Gastrocnemius medialis (tissue), 4 donors: ENCODE measurements at regions not wholly inside any gene's neighbourhood (a gene's known extent, or its start where the extent isn't known, plus 50 kb on each side); places are given as distances from the start of the nearest gene placed in this dataset.

Experiments
- ATAC-seq, 2 donors: fragments of 150-250 bp; one replicate each; pipeline ENCODE4 v1.9.1; 2016
- DNase-seq, 2 donors: peaks; one replicate each; pipeline ENCODE4 v3.0.0-alpha.2; 2019
- H3K27ac ChIP-seq, 4 donors: fragments of 200-600 bp; sonication (generic); 1 replicate in 1 of 4; 2 replicates in 3 of 4; pipeline ENCODE4 v1.5.1; 2016 to 2018; ENCODE audit warnings: mild to moderate bottlenecking in 2 of 4, moderate library complexity in 1 of 4
- H3K27me3 ChIP-seq, 3 donors: fragments of 200-600 bp; sonication (generic) in 2 of 3; 1 replicate in 1 of 3; 2 replicates in 2 of 3; pipeline versions ENCODE4 v1.5.1 to v1.6.0; 2016 to 2019; ENCODE audit warnings: mild to moderate bottlenecking in 1 of 3, moderate library complexity in 1 of 3
- H3K36me3 ChIP-seq, 2 donors: fragments of 200-600 bp; sonication (generic) in 1 of 2; one replicate each; pipeline ENCODE4 v1.5.1; 2017 to 2018
- H3K4me1 ChIP-seq, 2 donors: fragments of 200-600 bp; sonication (generic) in 1 of 2; one replicate each; pipeline ENCODE4 v1.5.1; 2016 to 2017; ENCODE audit warnings: mild to moderate bottlenecking in 2 of 2
- H3K4me3 ChIP-seq, 4 donors: fragments of 200-600 bp; sonication (generic) in 3 of 4; 1 replicate in 1 of 4; 2 replicates in 3 of 4; pipeline ENCODE4 v1.5.1; 2016 to 2019; ENCODE audit warnings: mild to moderate bottlenecking in 2 of 4
- H3K9me3 ChIP-seq, 3 donors: fragments of 200-600 bp; sonication (generic) in 2 of 3; 1 replicate in 1 of 3; 2 replicates in 2 of 3; pipeline ENCODE4 v1.5.1; 2016 to 2019
- POLR2A ChIP-seq, 2 donors: fragments of 450-650 bp; IDR thresholded peaks; one replicate each; pipeline ENCODE4 v1.6.1; 2017; ENCODE audit warnings: antibody characterized with exemption in 2 of 2, mild to moderate bottlenecking in 2 of 2, moderate library complexity in 2 of 2
- in situ Hi-C, 4 donors: fragments of 200-750 bp; cut with MboI; loops; one replicate each; pipeline versions ENCODE4 v1.15.0 to v1.8.0; 2017; ENCODE audit warnings: low sequenced_read_pairs in 4 of 4
- intact Hi-C: fragments of 100-400 bp; cut with DNase I; formaldehyde crosslinking; loops from one replicate; pipeline ENCODE4 v1.15.1; 2023; ENCODE audit warnings: low total_unique reads
- TF ChIP-seq, protein P1 (sequence below), 5 experiments: fragments of 450-650 bp in 3 of 5; fragments of 200-600 bp in 2 of 5; sonication (generic) in 2 of 5; IDR thresholded peaks in 4 of 5; conservative IDR thresholded peaks in 1 of 5; 1 replicate in 4 of 5; 2 replicates in 1 of 5; pipeline ENCODE4 v1.5.1; 2016 to 2019; ENCODE audit warnings: antibody characterized with exemption in 5 of 5, mild to moderate bottlenecking in 3 of 5, moderate library complexity in 3 of 5

DNA sequence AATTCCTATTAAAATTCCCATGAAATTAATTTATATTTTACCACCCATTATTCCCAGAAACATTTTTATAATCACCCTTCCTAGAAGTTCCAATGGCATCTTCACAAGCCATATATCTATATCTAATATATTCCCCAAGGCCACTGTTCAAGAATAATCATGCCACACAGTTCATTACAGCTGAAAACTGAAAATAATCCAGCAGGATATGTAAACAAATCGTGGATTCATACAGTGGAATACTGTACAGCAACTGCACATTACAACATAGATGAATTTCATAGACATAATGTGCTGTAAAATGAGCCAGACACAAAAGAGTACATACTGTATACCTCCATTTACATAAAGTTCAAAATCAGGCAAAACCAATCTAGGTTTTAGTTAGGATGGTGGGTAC is 63.9 kb upstream of the SERPINE2 start:
- ATAC-seq (no peak), DNase-seq (no peak)
- H3K4me1 ChIP-seq: no peaks in the 10 kb centered on the region
- no peak overlapping the region for H3K27ac ChIP-seq
- no peaks in the 10 kb centered on the region for H3K27me3 ChIP-seq
- H3K4me3 ChIP-seq: no peak overlapping the region
- intact Hi-C loops: no loop called here
- no peaks in the 10 kb centered on the region for H3K36me3 ChIP-seq
- TF ChIP-seq, protein P1, sequence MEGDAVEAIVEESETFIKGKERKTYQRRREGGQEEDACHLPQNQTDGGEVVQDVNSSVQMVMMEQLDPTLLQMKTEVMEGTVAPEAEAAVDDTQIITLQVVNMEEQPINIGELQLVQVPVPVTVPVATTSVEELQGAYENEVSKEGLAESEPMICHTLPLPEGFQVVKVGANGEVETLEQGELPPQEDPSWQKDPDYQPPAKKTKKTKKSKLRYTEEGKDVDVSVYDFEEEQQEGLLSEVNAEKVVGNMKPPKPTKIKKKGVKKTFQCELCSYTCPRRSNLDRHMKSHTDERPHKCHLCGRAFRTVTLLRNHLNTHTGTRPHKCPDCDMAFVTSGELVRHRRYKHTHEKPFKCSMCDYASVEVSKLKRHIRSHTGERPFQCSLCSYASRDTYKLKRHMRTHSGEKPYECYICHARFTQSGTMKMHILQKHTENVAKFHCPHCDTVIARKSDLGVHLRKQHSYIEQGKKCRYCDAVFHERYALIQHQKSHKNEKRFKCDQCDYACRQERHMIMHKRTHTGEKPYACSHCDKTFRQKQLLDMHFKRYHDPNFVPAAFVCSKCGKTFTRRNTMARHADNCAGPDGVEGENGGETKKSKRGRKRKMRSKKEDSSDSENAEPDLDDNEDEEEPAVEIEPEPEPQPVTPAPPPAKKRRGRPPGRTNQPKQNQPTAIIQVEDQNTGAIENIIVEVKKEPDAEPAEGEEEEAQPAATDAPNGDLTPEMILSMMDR (IDR thresholded peaks at IDR 0.05 in 4 of 5, conservative IDR thresholded peaks at IDR 0.05 in 1 of 5): no peak
- no peak for TF ChIP-seq POLR2A (IDR thresholded peaks at IDR 0.05)
- H3K9me3 ChIP-seq: no peaks in the 10 kb centered on the region
- in situ Hi-C loops: no loop called here

DNA sequence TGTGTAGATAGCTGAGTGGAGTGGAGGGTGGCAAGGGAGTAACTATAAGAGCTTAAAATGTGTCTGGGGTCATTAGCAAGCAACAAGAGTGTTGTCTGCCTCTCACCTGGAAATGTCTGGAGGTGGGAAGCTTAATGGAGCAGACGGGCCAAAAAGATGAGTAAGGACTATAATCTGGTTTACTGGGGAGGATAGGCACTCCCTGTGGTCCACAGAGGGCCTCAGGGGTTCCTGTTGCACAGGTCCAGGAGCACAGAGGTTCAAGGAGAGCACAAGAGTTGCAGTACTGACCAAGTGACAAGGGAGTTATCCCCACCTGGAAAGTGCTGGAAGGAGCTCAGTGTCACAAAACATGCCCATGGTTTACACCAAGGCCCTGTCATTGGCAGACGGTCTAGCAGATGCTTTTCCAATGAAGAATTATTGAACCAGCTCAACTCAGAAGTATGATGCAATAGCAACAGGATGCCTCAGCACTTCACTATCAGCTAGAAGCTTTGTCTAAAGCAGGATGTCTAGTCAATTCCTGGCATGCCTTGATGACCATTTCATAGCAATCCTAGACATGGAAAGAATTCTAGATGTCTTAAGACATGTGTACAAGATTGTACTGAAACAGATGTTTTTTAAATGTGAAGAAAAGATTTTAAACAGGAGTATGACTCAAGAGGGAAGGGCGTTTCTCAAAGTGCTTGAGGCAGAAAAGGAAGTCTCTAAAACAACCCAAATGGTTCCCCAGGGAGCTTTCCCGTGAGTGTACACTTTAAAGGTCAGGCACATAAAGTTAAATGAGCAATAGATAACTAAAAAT is 62.9 kb upstream of the SERPINE2 start:
- Histone ChIP-seq H3K4me1 (no peaks in the 10 kb centered on the region), H3K9me3 (no peaks in the 10 kb centered on the region), H3K27me3 (no peaks in the 10 kb centered on the region), H3K27ac (peak overlapping the region in 2 of 4 donors; percentile 34 to 43), H3K36me3 (no peaks in the 10 kb centered on the region), H3K4me3 (no peak overlapping the region)
- intact Hi-C loops: no loop called here
- ATAC-seq (peak; percentile 64 to 68), DNase-seq (peak in 1 of 2 donors; percentile 16)
- in situ Hi-C loops: no loop called here
- TF ChIP-seq, protein P1 (IDR thresholded peaks at IDR 0.05 in 4 of 5, conservative IDR thresholded peaks at IDR 0.05 in 1 of 5): no peak
- TF ChIP-seq POLR2A (IDR thresholded peaks at IDR 0.05): no peak

DNA sequence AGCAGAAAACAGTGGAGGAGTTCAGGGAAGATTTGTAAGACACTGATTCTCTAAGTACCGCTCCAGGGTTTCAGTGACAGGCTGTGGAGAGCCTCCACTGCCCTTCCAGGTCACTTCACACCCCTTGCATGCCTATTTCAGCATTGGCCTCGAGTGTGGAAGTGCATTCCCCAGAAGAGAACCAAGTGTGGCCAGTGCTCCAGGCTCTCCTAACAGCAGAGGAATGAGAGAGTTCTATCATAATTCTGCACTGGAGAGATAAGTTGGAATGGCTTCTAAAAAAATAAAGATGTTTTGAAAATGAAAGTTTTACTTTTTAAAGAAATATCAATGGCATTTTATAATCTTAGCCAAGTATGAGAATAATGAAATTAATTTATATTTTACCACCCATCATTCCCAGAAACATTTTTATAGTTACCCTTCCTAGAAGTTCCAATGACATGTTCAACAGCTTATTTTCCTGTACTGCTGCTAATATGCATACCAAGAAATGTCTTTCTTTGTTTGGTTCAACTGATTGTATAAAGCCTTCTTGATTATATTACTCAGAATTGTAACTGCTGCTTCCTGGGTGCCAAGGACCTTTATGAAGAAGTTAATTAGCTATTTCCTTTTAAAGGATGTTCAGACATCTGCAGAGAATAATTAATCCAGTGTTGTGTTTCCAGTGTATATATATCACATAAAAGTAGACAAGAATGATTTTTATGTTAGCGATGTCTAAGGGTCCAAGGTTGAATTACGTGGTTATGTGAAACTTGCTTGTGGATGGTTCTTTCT is 61.0 kb upstream of the SERPINE2 start:
- ATAC-seq: no peak
- H3K4me3 ChIP-seq: no peak overlapping the region
- DNase-seq: no peak
- peak overlapping the region in 1 of 4 donors; percentile 13 for H3K27ac ChIP-seq
- no peaks in the 10 kb centered on the region for H3K4me1 ChIP-seq
- in situ Hi-C loops: no loop called here
- H3K36me3 ChIP-seq: no peaks in the 10 kb centered on the region
- H3K9me3 ChIP-seq: no peaks in the 10 kb centered on the region
- intact Hi-C loops: no loop called here
- no peak for TF ChIP-seq POLR2A (IDR thresholded peaks at IDR 0.05)
- TF ChIP-seq, protein P1 (IDR thresholded peaks at IDR 0.05 in 4 of 5, conservative IDR thresholded peaks at IDR 0.05 in 1 of 5): no peak
- no peaks in the 10 kb centered on the region for H3K27me3 ChIP-seq

DNA sequence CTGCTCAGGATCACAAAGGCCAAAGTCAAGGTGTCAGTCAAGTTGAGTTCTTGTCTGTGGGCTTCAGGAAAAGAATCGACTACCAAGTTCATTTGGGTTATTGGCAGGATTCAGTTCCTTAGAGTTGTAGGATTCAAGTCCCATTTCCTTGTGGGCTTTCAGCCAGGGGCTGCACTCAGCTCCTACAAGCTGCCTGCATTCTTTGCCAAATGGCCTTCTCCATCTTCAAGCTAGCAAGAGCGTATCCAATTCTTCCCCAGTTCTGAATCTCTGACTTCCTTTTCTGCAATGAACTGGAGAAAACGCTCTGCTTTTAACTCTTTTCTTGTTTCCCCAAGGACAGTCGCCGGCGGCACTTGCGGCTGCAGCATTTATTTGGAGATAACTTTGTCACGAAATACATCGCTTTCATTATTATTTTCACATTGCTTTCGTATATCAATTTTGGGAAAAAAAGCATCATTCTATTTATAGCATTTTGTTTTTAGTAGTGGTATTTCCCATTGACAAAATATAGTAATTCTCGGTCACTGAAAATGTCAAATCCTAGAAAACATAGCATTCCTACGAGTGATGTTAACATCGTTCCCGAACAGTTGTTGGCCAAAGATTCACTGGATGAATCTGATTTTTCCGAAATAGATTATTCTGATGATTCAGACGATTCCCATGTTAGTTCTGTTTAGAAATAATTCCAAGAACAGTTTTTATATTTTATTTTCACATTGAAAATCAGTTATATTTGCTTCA is 59.6 kb upstream of the SERPINE2 start:
- Histone ChIP-seq H3K36me3 (no peaks in the 10 kb centered on the region), H3K27ac (peak overlapping the region in 2 of 4 donors; percentile 0 to 54), H3K4me1 (no peaks in the 10 kb centered on the region), H3K27me3 (no peaks in the 10 kb centered on the region), H3K4me3 (peak overlapping the region in 1 of 4 donors; percentile 16), H3K9me3 (no peaks in the 10 kb centered on the region)
- intact Hi-C loops (no loop called here), in situ Hi-C loops (no loop called here)
- no peak for TF ChIP-seq POLR2A (IDR thresholded peaks at IDR 0.05)
- TF ChIP-seq, protein P1 (IDR thresholded peaks at IDR 0.05 in 4 of 5, conservative IDR thresholded peaks at IDR 0.05 in 1 of 5): no peak
- DNase-seq (no peak), ATAC-seq (no peak)
